GM20000 (cell line): ENCODE measurements at regions not wholly inside any gene's neighbourhood (a gene's known extent, or its start where the extent isn't known, plus 50 kb on each side); places are given as distances from the start of the nearest gene placed in this dataset.

Source experiments
- DNase-seq: peaks from one replicate; pipeline ENCODE4 v3.0.0; 2012; ENCODE audit warnings: low spot score
- TF ChIP-seq, protein P1 (sequence below): IDR thresholded peaks from 2 replicates; pipeline ENCODE4 v1.5.1; 2012; ENCODE audit warnings: mild to moderate bottlenecking, control low read depth; ENCODE audit errors: extremely low read depth, missing control alignments

DNA sequence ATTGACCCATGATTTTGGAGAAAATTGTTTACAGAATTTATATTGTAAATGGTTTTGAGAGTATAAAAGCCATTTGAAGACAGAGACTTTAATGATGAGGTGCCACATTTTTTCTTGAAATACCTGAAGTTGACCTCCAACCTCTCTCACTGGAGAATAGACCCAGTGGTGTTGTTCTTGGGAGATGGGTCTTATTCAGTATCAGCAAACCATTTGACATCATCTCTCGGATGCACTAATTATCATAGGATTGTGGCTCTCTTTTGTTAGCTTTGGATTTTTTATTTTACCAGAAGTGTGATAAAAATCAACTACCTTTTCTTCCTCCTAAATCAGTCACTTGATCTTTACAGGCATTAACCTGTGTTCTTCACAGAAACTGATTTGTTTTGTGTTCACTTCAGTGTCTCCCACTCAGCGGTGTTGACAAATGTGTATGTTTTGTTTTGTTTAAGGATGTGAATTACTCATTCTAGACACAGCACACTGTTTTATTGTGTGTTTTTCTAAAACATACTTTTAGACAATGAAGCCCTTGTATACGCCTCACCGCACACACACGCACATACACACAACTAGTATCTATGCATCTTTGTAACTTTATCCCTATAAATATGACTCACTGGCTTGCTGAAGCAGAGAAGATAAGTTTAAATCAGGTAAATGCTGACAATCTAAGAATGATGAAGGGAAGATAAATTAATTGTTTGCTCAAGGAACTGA is 455.6 kb downstream of the INHBA start:
- TF ChIP-seq, protein P1, sequence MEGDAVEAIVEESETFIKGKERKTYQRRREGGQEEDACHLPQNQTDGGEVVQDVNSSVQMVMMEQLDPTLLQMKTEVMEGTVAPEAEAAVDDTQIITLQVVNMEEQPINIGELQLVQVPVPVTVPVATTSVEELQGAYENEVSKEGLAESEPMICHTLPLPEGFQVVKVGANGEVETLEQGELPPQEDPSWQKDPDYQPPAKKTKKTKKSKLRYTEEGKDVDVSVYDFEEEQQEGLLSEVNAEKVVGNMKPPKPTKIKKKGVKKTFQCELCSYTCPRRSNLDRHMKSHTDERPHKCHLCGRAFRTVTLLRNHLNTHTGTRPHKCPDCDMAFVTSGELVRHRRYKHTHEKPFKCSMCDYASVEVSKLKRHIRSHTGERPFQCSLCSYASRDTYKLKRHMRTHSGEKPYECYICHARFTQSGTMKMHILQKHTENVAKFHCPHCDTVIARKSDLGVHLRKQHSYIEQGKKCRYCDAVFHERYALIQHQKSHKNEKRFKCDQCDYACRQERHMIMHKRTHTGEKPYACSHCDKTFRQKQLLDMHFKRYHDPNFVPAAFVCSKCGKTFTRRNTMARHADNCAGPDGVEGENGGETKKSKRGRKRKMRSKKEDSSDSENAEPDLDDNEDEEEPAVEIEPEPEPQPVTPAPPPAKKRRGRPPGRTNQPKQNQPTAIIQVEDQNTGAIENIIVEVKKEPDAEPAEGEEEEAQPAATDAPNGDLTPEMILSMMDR: no peak
- no peak for DNase-seq

DNA sequence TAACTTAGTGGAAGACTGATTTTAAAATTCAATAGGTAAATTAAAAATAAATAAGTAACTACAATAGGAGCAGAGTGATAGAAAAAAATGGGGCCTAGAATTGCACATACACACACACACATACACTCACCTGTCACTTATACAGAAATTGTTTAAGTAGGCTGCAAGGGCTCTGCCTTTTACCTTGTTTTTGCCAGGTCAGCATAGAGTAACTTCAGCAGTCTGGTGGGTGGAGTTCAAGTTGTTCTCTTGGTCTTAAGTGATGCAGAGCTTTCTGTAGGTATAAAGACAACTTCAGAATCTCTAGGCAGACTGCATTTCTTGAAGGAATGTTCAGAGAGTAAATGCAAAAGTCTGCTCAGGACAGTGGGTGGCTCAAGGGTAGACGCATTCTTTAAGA is 457.0 kb downstream of the INHBA start:
- TF ChIP-seq, protein P1: no peak
- no peak for DNase-seq

DNA sequence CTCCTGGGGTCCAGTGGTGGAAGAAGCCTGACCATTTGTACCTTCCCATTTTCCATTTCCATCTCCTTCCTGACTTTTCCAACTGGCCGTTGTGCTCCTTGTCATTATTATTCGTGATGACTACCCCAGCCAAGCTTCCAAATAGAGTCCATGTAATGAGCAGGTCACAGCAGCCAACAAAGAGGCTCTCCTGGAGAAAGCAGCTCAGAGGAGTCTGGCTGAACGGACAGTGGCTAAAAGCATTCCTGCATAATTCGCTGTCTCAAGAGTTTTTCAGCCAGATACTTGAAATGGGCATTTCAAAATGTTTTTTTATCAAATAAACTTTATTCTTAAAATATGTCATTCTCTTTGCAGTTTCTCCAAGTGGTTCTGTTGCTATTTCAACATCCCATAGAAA is 458.6 kb downstream of the INHBA start:
- no peak for DNase-seq
- TF ChIP-seq, protein P1: no peak

DNA sequence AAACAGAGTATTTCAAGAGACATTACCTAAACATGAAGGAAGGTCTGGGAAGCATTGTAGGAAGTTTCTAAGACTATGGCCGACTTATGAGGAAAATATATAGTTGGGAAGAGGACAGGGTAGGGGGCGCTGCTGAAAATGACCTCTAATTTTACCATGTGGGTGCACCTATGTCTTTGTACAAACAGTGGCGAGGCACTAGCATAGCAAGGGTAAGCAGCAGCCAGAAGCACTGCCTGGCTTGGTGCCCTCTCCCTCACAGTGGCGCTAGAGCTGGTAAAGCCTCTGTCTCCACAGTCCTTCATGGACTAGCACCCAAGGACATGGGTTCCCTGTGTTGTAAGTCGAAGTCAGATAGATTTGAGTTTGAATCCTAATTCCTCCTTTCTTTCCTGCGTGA is 461.2 kb downstream of the INHBA start:
- DNase-seq: no peak
- TF ChIP-seq, protein P1: no peak

DNA sequence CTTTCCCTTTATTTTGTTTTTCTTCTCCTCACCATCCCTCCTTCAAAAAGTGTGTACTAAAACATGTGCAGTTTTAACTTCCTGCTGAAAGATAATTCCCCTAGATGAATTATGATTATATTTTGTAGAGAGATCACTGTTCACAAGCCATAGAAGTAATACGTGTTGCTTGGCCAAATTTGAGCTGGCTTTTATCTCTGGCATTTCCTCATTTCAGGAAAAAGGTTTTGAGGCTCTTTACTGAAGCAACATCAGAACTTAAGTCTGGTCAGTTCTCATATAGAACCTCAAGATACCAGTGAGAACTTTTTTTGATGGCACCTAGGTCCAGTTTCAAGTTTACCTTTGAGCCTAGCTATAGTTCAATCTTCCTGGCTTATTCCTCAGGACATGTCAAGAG is 463.3 kb downstream of the INHBA start:
- no peak for DNase-seq
- TF ChIP-seq, protein P1: no peak

DNA sequence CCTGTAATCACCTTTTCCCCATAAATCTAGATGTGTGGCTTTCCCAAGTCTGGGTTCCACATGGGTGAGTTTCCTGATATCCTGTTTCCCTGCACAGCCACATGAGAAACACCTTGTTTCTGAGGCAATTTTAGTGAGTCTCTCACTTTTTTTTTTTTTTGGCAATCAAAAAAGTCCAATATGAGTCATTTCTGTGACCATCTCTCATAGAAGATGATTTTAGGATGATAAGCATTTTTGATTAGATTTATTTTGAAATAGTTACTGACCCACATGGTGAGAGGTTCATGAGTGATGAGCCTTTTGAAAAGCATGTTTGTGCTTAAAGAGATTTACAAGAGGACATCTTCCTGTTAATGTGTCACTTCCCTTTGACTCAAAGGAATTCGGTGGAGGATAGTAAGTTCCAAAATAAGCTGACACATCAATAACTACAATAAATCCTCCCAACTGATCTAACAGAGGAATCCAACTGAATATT is 464.0 kb downstream of the INHBA start:
- no peak for DNase-seq
- TF ChIP-seq, protein P1: no peak

DNA sequence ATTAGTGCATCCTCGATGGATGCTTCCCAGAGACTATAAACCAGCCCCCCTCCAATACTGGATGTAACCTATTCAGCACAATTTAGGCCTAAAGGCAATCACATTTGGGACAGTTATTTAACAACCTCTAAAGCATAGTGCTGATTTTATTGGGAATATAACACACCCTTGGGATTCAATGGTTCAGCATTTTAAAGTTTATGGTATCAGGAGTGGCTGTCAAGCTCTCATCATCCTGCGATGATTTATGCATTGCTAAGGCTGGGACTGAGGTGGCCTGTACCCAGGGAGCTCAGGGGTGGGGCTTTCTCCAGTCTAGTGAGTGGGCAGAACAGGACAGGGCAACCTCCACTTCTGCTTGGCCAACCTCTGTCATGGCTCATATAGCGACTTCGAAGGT is 464.9 kb downstream of the INHBA start:
- TF ChIP-seq, protein P1: no peak
- DNase-seq: no peak
